ENCODE measurements at regions not wholly inside any gene's neighbourhood (a gene's known extent, or its start where the extent isn't known, plus 50 kb on each side); places are given as distances from the start of the nearest gene placed in this dataset.
"Not testable (repeated sequence)": the region's sequence is repeated elsewhere in the genome, so short reads cannot be mapped to it uniquely, and the experiment has no call there.

- Mint-ChIP-seq H3K27ac (no peak overlapping the region), H3K4me1 (ENCODE audit: low read depth) (no peaks in the 10 kb centered on the region), H3K9me3 (peaks cover 16% of the 10 kb centered on the region), H3K27me3 (no peaks in the 10 kb centered on the region), H3K4me3 (no peak overlapping the region), H3K36me3 (ENCODE audit: low read depth) (no peaks in the 10 kb centered on the region)
Measured at GRCh38 chr16:61530697-61531096, 505.5 kb downstream of the CDH8 start.

- H3K4me1 Mint-ChIP-seq (ENCODE audit: low read depth) = no peaks in the 10 kb centered on the region
- no peaks in the 10 kb centered on the region for H3K9me3 Mint-ChIP-seq
- no peak overlapping the region for H3K4me3 Mint-ChIP-seq
- H3K36me3 Mint-ChIP-seq (ENCODE audit: low read depth) = no peaks in the 10 kb centered on the region
- no peaks in the 10 kb centered on the region for H3K27me3 Mint-ChIP-seq
- no peak overlapping the region for H3K27ac Mint-ChIP-seq
Measured at GRCh38 chr16:61500851-61501250, 535.4 kb downstream of the CDH8 start.

DNA sequence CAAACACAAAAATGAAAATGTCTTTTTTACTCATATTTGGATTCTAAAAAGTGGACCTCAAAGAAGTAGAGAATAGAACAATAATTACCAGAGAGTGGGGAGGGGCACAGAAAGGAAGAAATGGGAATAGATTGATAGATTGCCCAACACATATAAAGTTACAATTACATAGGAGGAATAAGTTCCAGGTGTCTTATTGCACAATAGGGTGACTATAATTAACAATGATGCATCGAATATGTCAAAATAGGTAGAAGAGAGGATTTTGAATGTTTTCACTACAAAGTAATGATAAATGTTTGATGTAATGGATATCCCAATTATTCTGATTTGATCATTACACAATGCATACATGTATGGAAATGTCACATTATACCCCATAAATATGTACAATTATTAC lies 556.0 kb downstream of the CDH8 start:
- Mint-ChIP-seq H3K27ac (no peak overlapping the region), H3K27me3 (no peaks in the 10 kb centered on the region), H3K9me3 (peaks cover 17% of the 10 kb centered on the region), H3K36me3 (ENCODE audit: low read depth) (no peaks in the 10 kb centered on the region), H3K4me3 (no peak overlapping the region), H3K4me1 (ENCODE audit: low read depth) (no peaks in the 10 kb centered on the region)

- H3K27ac Mint-ChIP-seq = no peak overlapping the region
- H3K36me3 Mint-ChIP-seq (ENCODE audit: low read depth) = no peaks in the 10 kb centered on the region
- peaks cover 29% of the 10 kb centered on the region for H3K9me3 Mint-ChIP-seq
- H3K4me3 Mint-ChIP-seq = no peak overlapping the region
- no peaks in the 10 kb centered on the region for H3K27me3 Mint-ChIP-seq
- no peaks in the 10 kb centered on the region for H3K4me1 Mint-ChIP-seq (ENCODE audit: low read depth)
Measured at GRCh38 chr16:61471737-61472136, 564.5 kb downstream of the CDH8 start.

DNA sequence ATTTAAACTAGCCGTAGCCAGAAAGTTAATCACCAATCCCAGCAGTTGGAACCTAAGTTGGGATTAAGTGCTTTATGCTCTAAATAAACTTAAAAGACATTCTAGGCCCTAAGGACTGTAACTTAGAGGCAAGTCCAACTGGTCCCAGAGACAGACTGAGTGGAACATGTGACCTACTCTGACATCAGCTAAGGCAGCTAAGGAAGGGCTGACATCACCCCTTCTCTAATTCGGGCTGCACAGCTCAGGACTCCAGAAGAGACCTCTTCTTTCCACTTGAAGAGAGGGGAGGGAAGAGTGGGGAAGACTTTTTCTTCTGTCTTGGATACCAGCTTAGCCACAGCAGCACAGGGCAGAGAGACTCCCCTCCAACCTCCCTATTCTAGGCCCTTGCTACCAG lies 565.2 kb downstream of the CDH8 start:
- peaks cover 33% of the 10 kb centered on the region for H3K9me3 Mint-ChIP-seq
- H3K4me1 Mint-ChIP-seq (ENCODE audit: low read depth) = no peaks in the 10 kb centered on the region
- no peak overlapping the region for H3K4me3 Mint-ChIP-seq
- no peak overlapping the region for H3K27ac Mint-ChIP-seq
- no peaks in the 10 kb centered on the region for H3K36me3 Mint-ChIP-seq (ENCODE audit: low read depth)
- no peaks in the 10 kb centered on the region for H3K27me3 Mint-ChIP-seq

GRCh38 chr16:61465285-61465684 lies 571.0 kb downstream of the CDH8 start:
- Mint-ChIP-seq H3K27me3 (no peaks in the 10 kb centered on the region), H3K9me3 (peaks cover 28% of the 10 kb centered on the region), H3K4me3 (no peak overlapping the region), H3K27ac (no peak overlapping the region), H3K36me3 (ENCODE audit: low read depth) (no peaks in the 10 kb centered on the region), H3K4me1 (ENCODE audit: low read depth) (no peaks in the 10 kb centered on the region)

GRCh38 chr16:61460020-61460419 lies 576.2 kb downstream of the CDH8 start:
- H3K4me1 Mint-ChIP-seq (ENCODE audit: low read depth) = no peaks in the 10 kb centered on the region
- H3K9me3 Mint-ChIP-seq = peaks cover 30% of the 10 kb centered on the region
- no peak overlapping the region for H3K27ac Mint-ChIP-seq
- no peak overlapping the region for H3K4me3 Mint-ChIP-seq
- H3K36me3 Mint-ChIP-seq (ENCODE audit: low read depth) = no peaks in the 10 kb centered on the region
- no peaks in the 10 kb centered on the region for H3K27me3 Mint-ChIP-seq

DNA sequence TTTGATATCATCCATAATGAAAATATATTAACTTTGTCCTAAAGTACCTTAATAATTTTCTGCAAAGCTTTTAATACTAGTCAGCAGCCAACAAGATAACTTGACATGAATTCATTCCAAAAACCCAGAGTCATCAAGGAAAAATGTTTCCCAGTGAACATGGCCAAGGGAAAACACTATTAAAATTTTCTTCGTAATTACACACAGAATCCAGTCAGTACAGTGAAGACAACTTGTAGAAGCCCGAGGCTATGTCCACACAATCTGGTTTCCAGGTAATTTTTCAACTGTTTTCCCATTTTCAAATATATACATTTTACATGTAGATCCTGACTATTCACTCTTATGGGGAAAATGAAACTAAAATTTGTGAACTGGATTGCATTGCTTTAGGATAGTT lies 600.9 kb downstream of the CDH8 start:
- Mint-ChIP-seq H3K27me3 (no peaks in the 10 kb centered on the region), H3K27ac (no peak overlapping the region), H3K36me3 (ENCODE audit: low read depth) (no peaks in the 10 kb centered on the region), H3K4me1 (ENCODE audit: low read depth) (no peaks in the 10 kb centered on the region), H3K9me3 (peaks cover 20% of the 10 kb centered on the region), H3K4me3 (no peak overlapping the region)

DNA sequence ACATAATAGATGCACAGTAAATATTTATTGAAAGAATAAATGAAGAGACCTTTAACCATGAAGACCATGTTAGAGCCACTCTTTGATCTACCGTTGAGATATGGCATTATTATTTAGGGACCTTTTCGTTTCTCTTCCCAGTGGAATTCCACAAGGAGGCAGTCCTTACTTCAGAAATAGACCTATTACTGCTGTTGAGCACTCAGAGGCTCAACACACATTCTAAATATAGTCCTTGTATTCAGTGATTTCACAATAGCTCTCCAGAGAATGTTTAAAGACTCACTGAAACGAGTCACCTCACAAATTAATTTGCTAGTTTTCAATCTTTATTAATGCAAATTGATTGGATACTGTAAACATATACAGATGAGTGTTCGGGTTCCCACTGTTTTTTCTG lies 603.8 kb downstream of the CDH8 start:
- H3K27ac Mint-ChIP-seq = no peak overlapping the region
- no peaks in the 10 kb centered on the region for H3K36me3 Mint-ChIP-seq (ENCODE audit: low read depth)
- no peak overlapping the region for H3K4me3 Mint-ChIP-seq
- H3K27me3 Mint-ChIP-seq = no peaks in the 10 kb centered on the region
- peaks cover 17% of the 10 kb centered on the region for H3K9me3 Mint-ChIP-seq
- H3K4me1 Mint-ChIP-seq (ENCODE audit: low read depth) = no peaks in the 10 kb centered on the region

- Mint-ChIP-seq H3K27me3 (no peaks in the 10 kb centered on the region), H3K27ac (no peak overlapping the region), H3K4me3 (no peak overlapping the region), H3K9me3 (peaks cover 10% of the 10 kb centered on the region), H3K4me1 (ENCODE audit: low read depth) (no peaks in the 10 kb centered on the region), H3K36me3 (ENCODE audit: low read depth) (no peaks in the 10 kb centered on the region)
Measured at GRCh38 chr16:61421111-61421510, 615.1 kb downstream of the CDH8 start.

GRCh38 chr16:61419791-61420190 lies 616.4 kb downstream of the CDH8 start:
- no peaks in the 10 kb centered on the region for H3K36me3 Mint-ChIP-seq (ENCODE audit: low read depth)
- H3K27me3 Mint-ChIP-seq = no peaks in the 10 kb centered on the region
- no peak overlapping the region for H3K4me3 Mint-ChIP-seq
- peaks cover 12% of the 10 kb centered on the region for H3K9me3 Mint-ChIP-seq
- H3K27ac Mint-ChIP-seq = no peak overlapping the region
- no peaks in the 10 kb centered on the region for H3K4me1 Mint-ChIP-seq (ENCODE audit: low read depth)

GRCh38 chr16:61418802-61419201 lies 617.4 kb downstream of the CDH8 start:
- not testable (repeated sequence) for H3K27me3 Mint-ChIP-seq; H3K36me3 Mint-ChIP-seq (ENCODE audit: low read depth); H3K27ac Mint-ChIP-seq; H3K4me1 Mint-ChIP-seq (ENCODE audit: low read depth); H3K4me3 Mint-ChIP-seq
- H3K9me3 Mint-ChIP-seq = peaks cover 12% of the 10 kb centered on the region

DNA sequence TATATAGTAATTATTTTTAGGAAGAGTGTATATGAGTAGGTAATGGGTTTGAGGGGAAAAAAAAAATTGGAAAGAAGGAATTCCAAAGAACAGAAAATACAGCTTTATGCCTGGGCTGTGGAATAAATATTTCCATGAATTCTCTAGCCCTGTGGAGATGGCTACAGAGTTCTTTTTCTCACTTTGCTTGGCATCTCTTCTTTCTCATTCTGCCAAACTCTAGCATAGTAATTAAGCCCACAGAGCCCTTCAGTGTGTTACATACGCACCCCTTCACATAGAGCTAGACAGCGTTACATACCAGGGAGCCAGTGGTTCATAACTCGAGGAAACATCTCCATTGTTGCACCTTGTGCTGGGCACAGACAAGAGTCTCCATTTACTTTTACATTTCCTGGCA lies 621.1 kb downstream of the CDH8 start:
- H3K4me1 Mint-ChIP-seq (ENCODE audit: low read depth) = no peaks in the 10 kb centered on the region
- no peak overlapping the region for H3K27ac Mint-ChIP-seq
- H3K4me3 Mint-ChIP-seq = no peak overlapping the region
- H3K36me3 Mint-ChIP-seq (ENCODE audit: low read depth) = no peaks in the 10 kb centered on the region
- H3K27me3 Mint-ChIP-seq = no peaks in the 10 kb centered on the region
- H3K9me3 Mint-ChIP-seq = peaks cover 23% of the 10 kb centered on the region

- no peaks in the 10 kb centered on the region for H3K27me3 Mint-ChIP-seq
- peaks cover 29% of the 10 kb centered on the region for H3K9me3 Mint-ChIP-seq
- no peaks in the 10 kb centered on the region for H3K4me1 Mint-ChIP-seq (ENCODE audit: low read depth)
- H3K27ac Mint-ChIP-seq = no peak overlapping the region
- H3K4me3 Mint-ChIP-seq = no peak overlapping the region
- no peaks in the 10 kb centered on the region for H3K36me3 Mint-ChIP-seq (ENCODE audit: low read depth)
Measured at GRCh38 chr16:61413021-61413420, 623.2 kb downstream of the CDH8 start.

GRCh38 chr16:61412562-61412961 lies 623.7 kb downstream of the CDH8 start:
- Mint-ChIP-seq H3K4me3 (no peak overlapping the region), H3K4me1 (ENCODE audit: low read depth) (no peaks in the 10 kb centered on the region), H3K36me3 (ENCODE audit: low read depth) (no peaks in the 10 kb centered on the region), H3K27me3 (no peaks in the 10 kb centered on the region), H3K9me3 (peaks cover 28% of the 10 kb centered on the region), H3K27ac (no peak overlapping the region)

DNA sequence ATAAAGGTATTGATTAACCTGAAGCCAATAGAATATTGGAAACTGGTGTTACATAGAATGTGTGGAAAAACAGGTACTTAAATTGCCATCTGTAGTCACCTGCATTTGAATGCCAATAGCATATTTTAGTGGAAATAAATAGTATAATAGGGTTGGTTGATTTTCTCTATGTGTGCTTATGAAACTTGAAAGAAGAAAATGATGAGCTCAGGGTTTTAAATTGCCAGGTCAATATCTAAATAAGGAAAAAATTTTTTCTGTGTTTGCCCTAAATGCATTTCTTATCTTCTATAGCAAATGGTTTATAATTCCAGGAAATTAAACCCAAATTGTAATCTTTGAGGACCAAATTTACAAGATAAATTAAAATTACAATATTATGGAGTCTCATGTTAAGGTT lies 626.6 kb downstream of the CDH8 start:
- Mint-ChIP-seq H3K27me3 (no peaks in the 10 kb centered on the region), H3K36me3 (ENCODE audit: low read depth) (no peaks in the 10 kb centered on the region), H3K4me3 (no peak overlapping the region), H3K27ac (no peak overlapping the region), H3K9me3 (peaks cover 28% of the 10 kb centered on the region), H3K4me1 (ENCODE audit: low read depth) (no peaks in the 10 kb centered on the region)

GRCh38 chr16:61403386-61403785 lies 632.9 kb downstream of the CDH8 start:
- no peaks in the 10 kb centered on the region for H3K36me3 Mint-ChIP-seq (ENCODE audit: low read depth)

More at GRCh38 chr16:61403386-61403785, 632.9 kb downstream of the CDH8 start:
- Mint-ChIP-seq H3K9me3 (peaks cover 30% of the 10 kb centered on the region), H3K27me3 (no peaks in the 10 kb centered on the region), H3K4me1 (ENCODE audit: low read depth) (no peaks in the 10 kb centered on the region), H3K4me3 (no peak overlapping the region), H3K27ac (no peak overlapping the region)
